Hepatocyte (in vitro differentiated cells): ENCODE measurements at regions not wholly inside any gene's neighbourhood (a gene's known extent, or its start where the extent isn't known, plus 50 kb on each side); places are given as distances from the start of the nearest gene placed in this dataset.

Experiments used
- CTCF ChIP-seq: fragments of 200-600 bp; sonication (generic); IDR thresholded peaks from 2 replicates; pipeline ENCODE4 v1.5.1; 2016; ENCODE audit warnings: antibody characterized with exemption, mild to moderate bottlenecking; ENCODE audit not compliant: poor library complexity
- EZH2 ChIP-seq: fragments of 200-600 bp; sonication (generic); IDR thresholded peaks from 2 replicates; pipeline ENCODE4 v1.6.1; 2016; ENCODE audit warnings: antibody characterized with exemption, mild to moderate bottlenecking, borderline replicate concordance

- TF ChIP-seq CTCF (no peak), EZH2 (no peak)
Measured at GRCh38 chr22:47486569-47487312, 724.3 kb downstream of the TBC1D22A start.
